ENCODE measurements at regions not wholly inside any gene's neighbourhood (a gene's known extent, or its start where the extent isn't known, plus 50 kb on each side); places are given as distances from the start of the nearest gene placed in this dataset.

DNA sequence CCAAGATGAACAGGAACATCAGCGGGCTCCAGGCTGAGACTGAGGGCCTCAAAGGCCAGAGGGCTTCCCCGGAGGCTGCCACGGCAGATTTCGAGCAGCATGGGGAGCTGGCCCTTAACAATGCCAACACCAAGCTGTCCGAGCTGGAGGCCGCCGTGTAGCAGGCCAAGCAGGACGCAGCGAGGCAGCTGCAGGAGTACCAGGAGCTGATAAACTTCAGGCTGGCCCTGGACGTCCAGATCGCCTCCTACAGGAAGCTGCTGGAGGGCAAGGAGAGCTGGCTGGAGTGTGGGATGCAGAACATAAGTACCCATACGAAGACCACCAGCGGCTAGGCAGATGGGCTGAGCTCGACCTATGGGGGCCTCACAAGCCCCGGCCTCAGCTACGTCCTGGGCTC, 823.4 kb upstream of the NEGR1 start:
- no peaks in the 10 kb centered on the region for H3K4me1 ChIP-seq (ENCODE audit: control insufficient read depth, insufficient read depth, low read length, poor library complexity, severe bottlenecking)
- no peak overlapping the region for H3K4me3 Mint-ChIP-seq
- no peak for ATAC-seq (ENCODE audit: low read depth in 2 of 2)
- no peak overlapping the region for H3K27ac Mint-ChIP-seq
- no peaks in the 10 kb centered on the region for H3K36me3 ChIP-seq (ENCODE audit: control insufficient read depth, insufficient read depth, low read length)
- no peaks in the 10 kb centered on the region for H3K36me3 Mint-ChIP-seq
- no peak overlapping the region for H3K4me3 ChIP-seq (ENCODE audit: low read depth, low read length)
- H3K27me3 Mint-ChIP-seq, result no peaks in the 10 kb centered on the region
- no peak for DNase-seq
- H3K27ac ChIP-seq (ENCODE audit: insufficient read depth, low read length, poor library complexity, severe bottlenecking), result no peak overlapping the region
- peaks cover 1 to 24% (median 12%) of the 10 kb centered on the region in 7 donors for H3K9me3 Mint-ChIP-seq
- H3K9me3 ChIP-seq (ENCODE audit: control insufficient read depth in 2 of 2, low read length in 2 of 2), result peaks cover 0 to 16% of the 10 kb centered on the region in 2 experiments
- H3K27me3 ChIP-seq (ENCODE audit: control insufficient read depth, insufficient read depth, low read length), result no peaks in the 10 kb centered on the region
- no peaks in the 10 kb centered on the region for H3K4me1 Mint-ChIP-seq

- no peaks in the 10 kb centered on the region for H3K4me1 ChIP-seq (ENCODE audit: control insufficient read depth, insufficient read depth, low read length, poor library complexity, severe bottlenecking)
- H3K36me3 ChIP-seq (ENCODE audit: control insufficient read depth, insufficient read depth, low read length), result no peaks in the 10 kb centered on the region
- Mint-ChIP-seq H3K27me3 (no peaks in the 10 kb centered on the region), H3K4me3 (no peak overlapping the region), H3K27ac (no peak overlapping the region), H3K36me3 (no peaks in the 10 kb centered on the region), H3K4me1 (no peaks in the 10 kb centered on the region), H3K9me3 (peaks cover 1 to 24% (median 12%) of the 10 kb centered on the region in 7 donors)
- DNase-seq (no peak), ATAC-seq (ENCODE audit: low read depth in 2 of 2) (no peak)
- H3K9me3 ChIP-seq (ENCODE audit: control insufficient read depth in 2 of 2, low read length in 2 of 2), result peaks cover 0 to 20% of the 10 kb centered on the region in 2 experiments
- no peak overlapping the region for H3K27ac ChIP-seq (ENCODE audit: insufficient read depth, low read length, poor library complexity, severe bottlenecking)
- H3K27me3 ChIP-seq (ENCODE audit: control insufficient read depth, insufficient read depth, low read length), result no peaks in the 10 kb centered on the region
- H3K4me3 ChIP-seq (ENCODE audit: low read depth, low read length), result no peak overlapping the region
Observed at GRCh38 chr1:73104749-73105148, 822.4 kb upstream of the NEGR1 start.

GRCh38 chr1:73100216-73100615, 817.9 kb upstream of the NEGR1 start:
- Mint-ChIP-seq H3K9me3 (peaks cover 3 to 16% (median 10%) of the 10 kb centered on the region in 7 donors), H3K27ac (no peak overlapping the region), H3K4me3 (no peak overlapping the region), H3K4me1 (no peaks in the 10 kb centered on the region), H3K27me3 (no peaks in the 10 kb centered on the region), H3K36me3 (no peaks in the 10 kb centered on the region)
- H3K27ac ChIP-seq (ENCODE audit: insufficient read depth, low read length, poor library complexity, severe bottlenecking), result no peak overlapping the region
- ATAC-seq (ENCODE audit: low read depth in 2 of 2) (no peak), DNase-seq (no peak)
- no peaks in the 10 kb centered on the region for H3K36me3 ChIP-seq (ENCODE audit: control insufficient read depth, insufficient read depth, low read length)
- H3K4me1 ChIP-seq (ENCODE audit: control insufficient read depth, insufficient read depth, low read length, poor library complexity, severe bottlenecking), result no peaks in the 10 kb centered on the region
- H3K27me3 ChIP-seq (ENCODE audit: control insufficient read depth, insufficient read depth, low read length), result no peaks in the 10 kb centered on the region
- H3K4me3 ChIP-seq (ENCODE audit: low read depth, low read length), result no peak overlapping the region
- peaks cover 0 to 11% of the 10 kb centered on the region in 2 experiments for H3K9me3 ChIP-seq (ENCODE audit: control insufficient read depth in 2 of 2, low read length in 2 of 2)

DNA sequence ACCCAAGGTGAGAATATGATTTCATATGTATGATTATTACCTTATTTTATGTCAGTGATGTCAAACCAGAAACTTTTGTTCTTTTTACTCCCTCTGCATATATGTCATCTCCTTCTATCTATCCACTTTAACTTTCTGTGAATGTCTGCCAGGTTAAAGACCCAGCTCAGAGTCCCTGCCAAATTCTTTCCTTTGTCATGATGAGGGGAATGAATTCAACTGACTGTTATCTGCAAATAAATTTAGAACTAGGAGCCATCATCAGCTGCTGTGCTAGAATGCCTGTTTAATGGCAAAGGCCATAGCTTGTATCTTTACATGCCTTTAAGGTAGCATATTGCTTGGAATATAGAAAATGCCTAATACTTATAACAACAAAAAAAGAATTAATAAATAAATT, 815.6 kb upstream of the NEGR1 start:
- H3K36me3 ChIP-seq (ENCODE audit: control insufficient read depth, insufficient read depth, low read length), result no peaks in the 10 kb centered on the region
- Mint-ChIP-seq H3K4me3 (no peak overlapping the region), H3K36me3 (no peaks in the 10 kb centered on the region), H3K27ac (no peak overlapping the region), H3K4me1 (no peaks in the 10 kb centered on the region), H3K27me3 (no peaks in the 10 kb centered on the region), H3K9me3 (peaks cover 0 to 14% (median 7%) of the 10 kb centered on the region in 7 donors)
- H3K4me3 ChIP-seq (ENCODE audit: low read depth, low read length), result no peak overlapping the region
- no peak overlapping the region for H3K27ac ChIP-seq (ENCODE audit: insufficient read depth, low read length, poor library complexity, severe bottlenecking)
- no peaks in the 10 kb centered on the region for H3K27me3 ChIP-seq (ENCODE audit: control insufficient read depth, insufficient read depth, low read length)
- peaks cover 0 to 18% of the 10 kb centered on the region in 2 experiments for H3K9me3 ChIP-seq (ENCODE audit: control insufficient read depth in 2 of 2, low read length in 2 of 2)
- ATAC-seq (ENCODE audit: low read depth in 2 of 2) (no peak), DNase-seq (no peak)
- H3K4me1 ChIP-seq (ENCODE audit: control insufficient read depth, insufficient read depth, low read length, poor library complexity, severe bottlenecking), result no peaks in the 10 kb centered on the region

- Histone ChIP-seq H3K4me1 (ENCODE audit: control insufficient read depth, insufficient read depth, low read length, poor library complexity, severe bottlenecking) (no peaks in the 10 kb centered on the region), H3K4me3 (ENCODE audit: low read depth, low read length) (no peak overlapping the region), H3K27ac (ENCODE audit: insufficient read depth, low read length, poor library complexity, severe bottlenecking) (no peak overlapping the region), H3K36me3 (ENCODE audit: control insufficient read depth, insufficient read depth, low read length) (no peaks in the 10 kb centered on the region), H3K27me3 (ENCODE audit: control insufficient read depth, insufficient read depth, low read length) (no peaks in the 10 kb centered on the region), H3K9me3 (ENCODE audit: control insufficient read depth in 2 of 2, low read length in 2 of 2) (peaks cover 0 to 22% of the 10 kb centered on the region in 2 experiments)
- no peak overlapping the region for H3K4me3 Mint-ChIP-seq
- H3K4me1 Mint-ChIP-seq, result no peaks in the 10 kb centered on the region
- H3K27me3 Mint-ChIP-seq, result no peaks in the 10 kb centered on the region
- ATAC-seq (ENCODE audit: low read depth in 2 of 2), result no peak
- no peak for DNase-seq
- H3K27ac Mint-ChIP-seq, result no peak overlapping the region
- H3K36me3 Mint-ChIP-seq, result no peaks in the 10 kb centered on the region
- peaks cover 0 to 25% (median 7%) of the 10 kb centered on the region in 7 donors for H3K9me3 Mint-ChIP-seq
Observed at GRCh38 chr1:73096841-73097240, 814.5 kb upstream of the NEGR1 start.

GRCh38 chr1:73092383-73092782, 810.0 kb upstream of the NEGR1 start:
- no peaks in the 10 kb centered on the region for H3K27me3 Mint-ChIP-seq
- no peaks in the 10 kb centered on the region for H3K36me3 ChIP-seq (ENCODE audit: control insufficient read depth, insufficient read depth, low read length)
- ATAC-seq (ENCODE audit: low read depth in 2 of 2) (no peak), DNase-seq (no peak)
- no peak overlapping the region for H3K4me3 Mint-ChIP-seq
- no peak overlapping the region for H3K27ac Mint-ChIP-seq
- no peak overlapping the region for H3K4me3 ChIP-seq (ENCODE audit: low read depth, low read length)
- no peaks in the 10 kb centered on the region for H3K4me1 ChIP-seq (ENCODE audit: control insufficient read depth, insufficient read depth, low read length, poor library complexity, severe bottlenecking)
- H3K27me3 ChIP-seq (ENCODE audit: control insufficient read depth, insufficient read depth, low read length), result no peaks in the 10 kb centered on the region
- no peaks in the 10 kb centered on the region for H3K4me1 Mint-ChIP-seq
- H3K27ac ChIP-seq (ENCODE audit: insufficient read depth, low read length, poor library complexity, severe bottlenecking), result no peak overlapping the region
- peaks cover 0 to 32% (median 12%) of the 10 kb centered on the region in 7 donors for H3K9me3 Mint-ChIP-seq
- peaks cover 0 to 14% of the 10 kb centered on the region in 2 experiments for H3K9me3 ChIP-seq (ENCODE audit: control insufficient read depth in 2 of 2, low read length in 2 of 2)
- no peaks in the 10 kb centered on the region for H3K36me3 Mint-ChIP-seq

DNA sequence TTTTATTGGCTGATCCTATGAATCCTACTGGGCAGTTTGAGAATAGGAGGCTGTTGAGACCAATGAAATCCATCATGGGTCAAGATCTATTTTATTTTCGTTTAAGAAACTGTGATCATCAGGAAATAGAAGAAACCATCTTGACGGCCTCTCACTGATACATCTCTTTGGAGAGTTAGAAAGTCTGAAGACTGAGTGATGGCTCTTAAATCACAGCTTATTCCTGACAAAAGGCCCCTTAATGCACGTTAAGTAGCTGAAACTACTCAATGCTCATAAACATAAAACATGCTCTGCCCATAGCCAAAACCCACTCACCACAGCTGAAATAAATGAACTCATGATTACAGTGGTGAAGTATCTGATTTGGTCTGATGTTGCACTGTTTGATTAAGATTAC, 784.5 kb upstream of the NEGR1 start:
- no peaks in the 10 kb centered on the region for H3K27me3 ChIP-seq (ENCODE audit: control insufficient read depth, insufficient read depth, low read length)
- no peak overlapping the region for H3K27ac ChIP-seq (ENCODE audit: insufficient read depth, low read length, poor library complexity, severe bottlenecking)
- H3K36me3 ChIP-seq (ENCODE audit: control insufficient read depth, insufficient read depth, low read length), result no peaks in the 10 kb centered on the region
- H3K4me3 ChIP-seq (ENCODE audit: low read depth, low read length), result no peak overlapping the region
- Mint-ChIP-seq H3K27me3 (no peaks in the 10 kb centered on the region), H3K36me3 (no peaks in the 10 kb centered on the region), H3K4me3 (no peak overlapping the region), H3K9me3 (peaks cover 0 to 9% (median 3%) of the 10 kb centered on the region in 7 donors), H3K4me1 (no peaks in the 10 kb centered on the region), H3K27ac (no peak overlapping the region)
- H3K9me3 ChIP-seq (ENCODE audit: control insufficient read depth in 2 of 2, low read length in 2 of 2), result peaks cover 0 to 5% of the 10 kb centered on the region in 2 experiments
- DNase-seq (no peak), ATAC-seq (ENCODE audit: low read depth in 2 of 2) (no peak)
- H3K4me1 ChIP-seq (ENCODE audit: control insufficient read depth, insufficient read depth, low read length, poor library complexity, severe bottlenecking), result no peaks in the 10 kb centered on the region

- Mint-ChIP-seq H3K9me3 (peaks cover 0 to 12% (median 4%) of the 10 kb centered on the region in 7 donors), H3K4me1 (no peaks in the 10 kb centered on the region), H3K27me3 (no peaks in the 10 kb centered on the region), H3K4me3 (no peak overlapping the region), H3K27ac (no peak overlapping the region), H3K36me3 (no peaks in the 10 kb centered on the region)
- H3K27ac ChIP-seq (ENCODE audit: insufficient read depth, low read length, poor library complexity, severe bottlenecking), result no peak overlapping the region
- ATAC-seq (ENCODE audit: low read depth in 2 of 2) (no peak), DNase-seq (no peak)
- no peak overlapping the region for H3K4me3 ChIP-seq (ENCODE audit: low read depth, low read length)
- no peaks in the 10 kb centered on the region for H3K36me3 ChIP-seq (ENCODE audit: control insufficient read depth, insufficient read depth, low read length)
- H3K27me3 ChIP-seq (ENCODE audit: control insufficient read depth, insufficient read depth, low read length), result no peaks in the 10 kb centered on the region
- H3K4me1 ChIP-seq (ENCODE audit: control insufficient read depth, insufficient read depth, low read length, poor library complexity, severe bottlenecking), result no peaks in the 10 kb centered on the region
- H3K9me3 ChIP-seq (ENCODE audit: control insufficient read depth in 2 of 2, low read length in 2 of 2), result peaks cover 0 to 10% of the 10 kb centered on the region in 2 experiments
Observed at GRCh38 chr1:73065339-73066041, 783.2 kb upstream of the NEGR1 start.

All from CD4-positive, CD25-positive, alpha-beta regulatory T cell (primary cell).